ENCODE measurements at regions not wholly inside any gene's neighbourhood (a gene's known extent, or its start where the extent isn't known, plus 50 kb on each side); places are given as distances from the start of the nearest gene placed in this dataset.
"Not testable (repeated sequence)": the region's sequence is repeated elsewhere in the genome, so short reads cannot be mapped to it uniquely, and the experiment has no call there.

DNA sequence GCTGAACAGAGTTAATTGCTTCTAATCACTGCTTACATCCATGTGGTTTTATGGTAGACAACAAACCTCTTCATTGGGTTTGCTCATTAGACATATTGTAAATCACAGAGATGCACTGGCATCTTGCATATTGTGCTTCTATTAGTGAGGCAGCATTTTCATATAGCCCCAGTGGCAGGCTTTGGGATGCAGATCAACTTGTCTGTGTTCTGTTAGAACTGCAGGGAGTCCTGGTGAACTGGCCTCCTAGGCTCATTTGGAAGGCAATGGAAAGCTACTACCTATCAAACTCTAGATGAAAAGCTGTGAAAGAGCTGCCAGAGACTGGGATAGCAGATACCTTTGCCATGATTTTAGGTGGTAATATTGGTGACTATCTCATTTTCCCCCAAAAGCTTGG, 108.8 kb downstream of the NAA11 start:
- DNase-seq, result peak in 2 of 3 experiments; percentile 0 to 15

DNA sequence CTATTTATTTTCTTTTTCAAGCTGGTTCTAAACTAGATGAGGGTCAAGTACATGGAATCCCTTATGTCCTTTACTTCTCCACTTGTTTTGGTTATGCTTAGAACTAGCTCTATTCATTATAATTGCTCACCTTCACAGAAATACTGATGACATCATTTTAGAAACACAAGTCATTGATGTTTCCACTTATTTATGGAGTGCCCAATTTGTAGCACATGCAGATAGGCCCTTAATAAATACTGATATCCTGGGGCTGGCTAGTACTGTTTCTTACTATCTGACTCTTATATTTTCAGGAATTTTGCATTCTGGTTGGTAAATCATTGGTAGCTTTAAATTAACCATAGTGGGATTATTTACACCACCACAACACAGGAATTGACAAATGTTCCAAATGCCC, 112.2 kb downstream of the NAA11 start:
- DNase-seq, result no peak

DNA sequence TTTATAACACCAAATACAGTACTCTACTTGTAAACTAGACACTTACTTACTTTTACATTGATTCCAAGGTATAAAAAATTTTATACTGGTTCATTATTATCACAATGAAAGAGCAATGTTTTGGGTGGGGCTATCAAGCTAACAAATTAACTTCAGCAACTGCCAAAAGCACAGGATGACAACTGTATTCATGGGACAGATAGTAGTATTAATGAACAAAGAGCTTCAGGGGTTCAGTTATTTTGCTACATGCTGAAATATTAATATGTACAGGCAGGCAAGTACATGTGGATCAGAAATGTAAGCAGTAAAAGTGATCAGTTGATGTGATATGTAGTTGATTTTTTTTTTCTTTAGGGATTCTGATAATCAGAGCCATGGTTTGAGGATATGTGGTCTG, 112.9 kb downstream of the NAA11 start:
- DNase-seq, result no peak

DNA sequence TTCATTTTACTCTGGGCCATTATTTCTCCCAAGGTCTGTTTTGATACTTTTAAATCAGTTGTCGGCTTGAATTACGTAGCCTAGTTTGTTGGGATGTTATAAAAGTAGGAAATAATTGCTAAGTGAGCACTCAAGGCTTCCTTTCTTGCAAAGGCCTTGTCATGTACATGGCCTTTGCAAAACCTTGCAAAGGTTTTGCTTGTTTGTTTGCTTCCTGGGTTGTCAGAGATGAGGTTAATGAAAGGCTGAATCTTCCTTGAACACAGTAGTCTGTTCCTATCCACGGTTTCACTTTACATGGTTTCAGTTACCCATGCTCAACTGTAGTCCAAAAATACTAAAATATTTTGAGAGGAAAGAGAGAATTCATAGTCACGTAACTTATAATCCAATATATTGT, 113.5 kb downstream of the NAA11 start:
- DNase-seq, result no peak

DNA sequence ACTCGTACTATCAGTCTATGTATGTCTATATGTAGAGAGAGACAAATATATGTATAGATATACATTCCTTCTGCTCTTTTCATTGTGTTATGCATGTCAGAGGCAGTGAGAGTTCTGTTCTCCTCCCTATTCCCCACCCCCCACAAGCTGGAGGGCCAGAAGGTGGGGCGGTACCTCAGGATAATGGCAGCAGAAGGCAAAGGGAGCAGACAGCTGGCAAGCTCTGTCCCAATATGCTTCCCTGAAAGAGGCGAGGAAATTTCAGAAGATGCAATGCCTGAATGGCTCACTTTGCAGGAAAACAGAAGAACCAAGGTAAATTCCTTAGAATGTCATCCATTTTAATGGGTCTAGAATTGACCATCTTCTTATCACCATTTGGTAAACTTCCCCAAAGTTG, 114.4 kb downstream of the NAA11 start:
- no peak for DNase-seq

DNA sequence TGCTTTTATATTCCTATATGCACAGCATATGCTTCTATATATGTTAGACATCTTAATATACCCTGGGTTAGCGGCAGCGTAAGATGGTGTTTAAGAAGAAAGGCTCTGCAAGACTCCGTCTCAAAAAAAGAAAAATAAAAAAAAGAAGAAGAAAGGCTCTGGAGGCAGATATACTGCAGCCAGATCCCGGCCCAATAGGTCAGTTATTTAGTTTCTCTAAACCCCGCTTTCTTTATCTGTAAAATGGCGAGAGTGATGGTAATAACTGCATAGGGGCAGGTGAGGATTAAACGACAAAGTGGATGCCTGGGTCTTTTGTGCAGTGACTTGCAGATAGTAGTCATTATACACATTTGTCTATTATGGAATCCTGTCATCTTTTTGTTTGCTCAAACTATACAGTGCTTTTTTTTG, 115.2 kb downstream of the NAA11 start:
- DNase-seq, result peak in 2 of 3 experiments; percentile 2 to 49

DNA sequence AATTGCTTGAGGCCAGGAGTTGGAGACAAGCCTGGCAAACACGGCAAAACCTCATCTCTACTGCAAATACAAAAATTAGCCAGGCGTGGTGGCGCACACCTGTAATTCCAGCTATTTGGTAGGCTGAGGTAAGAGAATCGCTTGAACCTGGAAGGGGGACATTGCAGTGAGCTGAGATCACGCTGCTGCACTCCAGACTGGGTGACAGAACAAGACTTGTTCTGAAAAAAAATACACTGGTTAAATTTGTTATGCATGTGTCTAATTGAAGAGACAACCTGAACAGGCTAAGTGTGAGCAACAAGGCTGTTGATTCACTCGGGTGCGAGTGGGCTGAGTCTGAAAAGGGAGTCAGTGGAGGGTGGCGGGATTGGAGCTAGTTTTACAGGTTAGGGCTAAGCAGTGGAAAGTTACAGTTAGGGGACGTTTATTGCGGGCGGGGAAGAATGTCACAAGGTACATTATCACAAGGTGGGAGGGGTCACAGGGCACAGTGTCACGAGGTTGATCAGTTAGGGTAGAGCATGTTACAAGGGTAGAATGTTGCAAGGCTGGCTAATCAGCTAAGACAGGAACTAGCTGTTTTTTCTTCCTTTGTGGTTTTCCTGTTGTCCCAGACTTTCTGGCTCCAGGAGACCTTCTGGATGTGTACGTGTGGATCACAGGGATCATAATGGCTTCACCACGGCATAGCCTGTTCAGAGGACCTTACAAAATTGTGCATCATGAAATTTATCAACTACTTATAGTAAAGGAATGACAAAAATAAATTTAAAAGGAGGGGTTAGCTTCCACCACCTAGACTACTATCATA, 115.8 kb downstream of the NAA11 start:
- no peak for DNase-seq

DNA sequence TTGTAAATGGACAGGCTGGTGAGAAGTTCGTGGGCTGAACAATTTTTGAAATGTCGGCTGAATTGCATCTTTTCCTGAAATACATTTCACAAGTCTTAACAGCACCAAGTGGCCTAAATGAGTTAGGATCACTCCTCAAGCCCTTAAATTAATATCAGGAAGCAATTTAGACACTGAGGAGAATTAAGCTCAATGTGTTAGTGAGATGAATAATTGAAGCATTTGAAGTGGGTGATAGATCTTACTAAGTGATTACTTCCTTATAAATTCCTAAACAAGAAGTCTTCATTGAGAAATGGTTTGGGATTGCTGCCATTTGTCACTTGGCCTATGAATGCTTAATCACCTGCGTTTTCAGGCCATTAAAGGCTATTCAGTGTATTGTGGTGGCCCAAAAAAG, 116.8 kb downstream of the NAA11 start:
- peak in 1 of 3 experiments; percentile 9 for DNase-seq

DNA sequence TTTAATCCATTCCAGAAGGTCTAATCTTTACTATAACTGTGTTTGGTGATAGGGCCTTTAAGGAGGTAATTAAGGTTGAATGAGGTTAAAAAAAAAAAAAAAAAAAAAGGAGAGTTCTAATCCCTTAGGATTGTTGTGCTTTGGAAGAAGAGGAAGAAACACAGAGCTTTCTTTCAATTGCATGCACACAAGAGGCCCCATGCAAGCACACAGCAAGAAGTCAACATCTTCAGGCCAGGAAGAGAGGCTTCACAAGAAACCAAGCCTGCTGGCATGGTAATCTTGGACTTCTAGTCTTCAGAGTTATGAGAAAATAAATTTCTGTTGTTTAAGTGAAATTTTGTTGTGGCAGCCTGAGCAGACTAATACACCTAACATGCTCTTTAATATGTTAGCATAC, 118.6 kb downstream of the NAA11 start:
- DNase-seq, result no peak

DNA sequence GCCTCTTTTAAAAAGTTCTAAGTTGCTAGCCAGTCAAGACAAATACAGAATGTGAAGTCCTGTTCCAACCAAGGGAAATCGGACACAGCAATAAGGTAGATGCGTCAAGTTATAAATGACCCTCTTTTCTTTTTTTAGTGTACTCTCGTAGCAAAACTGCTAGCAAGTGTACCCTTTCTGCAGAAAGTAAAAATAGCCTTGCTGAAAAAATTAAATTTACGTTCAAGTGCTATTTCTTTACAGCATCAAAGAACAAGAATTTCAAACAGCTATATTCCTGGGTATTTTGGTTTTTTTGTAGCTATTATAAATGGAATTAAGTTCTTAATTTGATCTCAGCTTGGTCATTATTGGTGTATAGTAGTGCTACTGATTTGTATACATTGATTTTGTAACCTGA, 119.2 kb downstream of the NAA11 start:
- DNase-seq, result no peak

DNA sequence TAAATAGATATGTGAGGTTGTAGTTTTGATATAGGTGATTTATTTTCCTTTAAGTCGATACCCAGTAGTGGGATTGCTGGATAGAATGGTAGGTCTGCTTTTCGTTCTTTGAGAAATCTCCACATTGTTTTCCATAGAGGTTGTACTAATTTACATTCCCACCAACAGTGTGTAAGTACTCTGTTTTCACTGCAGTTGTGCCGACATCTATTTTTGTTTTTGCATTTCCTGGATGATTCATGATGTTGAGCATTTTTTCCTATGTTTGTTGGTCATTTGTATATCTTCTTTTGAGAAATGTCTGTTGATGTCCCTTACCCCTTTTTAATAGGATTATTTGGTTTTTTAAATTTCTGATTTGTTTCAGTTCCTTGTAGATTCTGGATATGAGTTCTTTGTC, 120.7 kb downstream of the NAA11 start:
- DNase-seq, result no peak

DNA sequence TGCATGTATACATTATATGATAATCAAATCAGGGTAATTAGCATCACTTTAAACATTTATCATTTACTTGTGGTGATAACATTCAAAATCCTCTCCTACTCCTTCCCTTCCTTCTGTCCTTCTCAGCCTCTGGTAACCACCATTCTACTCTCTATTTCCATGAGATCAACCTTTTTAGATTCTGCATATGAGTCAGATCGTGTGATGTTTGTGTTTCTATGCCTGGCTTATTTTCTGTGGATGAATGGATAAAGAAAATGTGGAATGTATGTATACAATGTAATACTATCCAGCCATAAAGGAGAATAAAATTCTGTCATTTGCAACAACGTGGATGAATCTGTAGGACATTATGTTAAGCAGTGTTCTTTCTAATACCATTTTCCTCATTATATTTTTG, 123.9 kb downstream of the NAA11 start:
- no peak for DNase-seq

DNA sequence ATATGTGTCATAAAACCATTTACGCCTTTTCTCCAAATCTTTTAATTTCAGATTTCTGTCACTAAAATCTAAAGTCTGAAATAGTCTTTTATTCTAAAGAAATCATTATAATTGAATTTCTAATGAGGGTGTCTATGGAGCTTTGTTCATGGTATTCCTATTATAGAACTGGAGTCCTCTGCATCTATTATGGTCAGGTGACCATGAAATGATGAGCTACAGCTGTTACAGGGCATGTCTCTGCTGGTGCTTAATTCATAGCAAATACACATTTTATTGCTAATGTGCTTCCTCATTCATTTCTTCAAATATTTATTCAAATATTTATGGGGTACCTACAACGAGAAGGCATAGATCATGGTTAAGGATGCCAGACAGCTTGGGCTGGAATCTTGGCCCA, 126.1 kb downstream of the NAA11 start:
- DNase-seq, result peak in 2 of 3 experiments; percentile 58 to 95

DNA sequence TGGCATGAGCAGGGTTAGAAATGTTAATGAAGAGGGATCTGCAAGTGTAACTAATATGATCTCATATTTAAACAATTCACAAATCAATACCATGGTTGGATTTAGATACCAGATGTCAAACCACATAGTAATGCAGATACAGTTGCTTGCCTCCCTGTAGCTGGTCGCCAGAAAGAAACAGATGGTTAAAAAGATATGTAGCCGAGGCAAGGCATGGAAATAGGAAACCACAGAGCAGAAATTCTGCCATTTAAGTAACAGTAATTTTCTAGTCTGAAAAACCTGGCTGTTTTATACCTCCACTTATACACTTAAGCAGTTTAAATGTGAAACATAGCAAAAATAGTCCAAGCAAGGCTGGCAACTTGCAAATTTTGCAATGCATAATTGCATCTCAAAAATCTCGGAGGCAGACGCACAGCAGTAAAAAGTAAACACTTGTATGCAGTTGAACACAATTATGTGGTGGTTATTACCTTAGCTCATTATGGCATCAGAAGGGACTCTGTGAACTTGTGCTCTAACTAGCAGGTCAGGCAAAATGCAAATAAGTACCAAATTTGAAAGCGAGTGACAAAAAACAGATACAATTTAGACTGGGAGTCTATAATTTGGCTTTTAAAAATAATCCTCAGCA, 126.8 kb downstream of the NAA11 start:
- peak; percentile 66 to 95 (median 74) for DNase-seq

DNA sequence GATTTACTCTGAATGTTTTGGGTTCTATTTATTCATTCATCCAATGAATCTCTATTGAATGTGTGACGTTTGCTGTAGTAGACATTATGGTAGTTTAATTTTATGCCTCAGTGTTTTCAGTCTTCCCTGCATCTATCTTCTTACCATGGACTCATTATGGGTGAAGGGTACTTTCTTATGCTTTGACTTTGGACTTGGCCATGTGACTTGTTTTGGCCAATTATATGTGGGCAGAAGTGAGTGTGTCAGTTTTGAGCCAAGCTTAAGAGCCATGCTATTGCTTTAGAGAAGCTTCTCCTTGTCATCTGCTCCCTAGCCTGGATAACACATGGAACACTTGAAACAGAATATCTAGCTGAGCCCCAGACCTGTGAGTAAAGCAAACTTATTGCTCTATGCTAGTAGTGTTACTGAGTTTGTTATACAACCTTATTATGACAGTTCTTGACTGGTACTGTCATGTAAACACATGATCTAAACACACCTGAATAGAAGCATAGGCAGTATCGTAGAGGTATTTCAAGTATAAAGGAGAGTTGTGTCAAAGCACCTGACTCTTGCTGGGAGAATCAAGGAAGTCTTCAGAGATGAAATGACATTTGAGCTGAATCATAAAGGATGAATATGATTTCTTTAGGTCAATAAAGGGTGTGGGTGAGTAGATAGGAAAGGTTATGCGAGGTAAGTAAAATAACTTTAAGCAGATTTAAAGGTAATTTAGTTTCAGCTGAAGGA, 128.4 kb downstream of the NAA11 start:
- no peak for DNase-seq

DNA sequence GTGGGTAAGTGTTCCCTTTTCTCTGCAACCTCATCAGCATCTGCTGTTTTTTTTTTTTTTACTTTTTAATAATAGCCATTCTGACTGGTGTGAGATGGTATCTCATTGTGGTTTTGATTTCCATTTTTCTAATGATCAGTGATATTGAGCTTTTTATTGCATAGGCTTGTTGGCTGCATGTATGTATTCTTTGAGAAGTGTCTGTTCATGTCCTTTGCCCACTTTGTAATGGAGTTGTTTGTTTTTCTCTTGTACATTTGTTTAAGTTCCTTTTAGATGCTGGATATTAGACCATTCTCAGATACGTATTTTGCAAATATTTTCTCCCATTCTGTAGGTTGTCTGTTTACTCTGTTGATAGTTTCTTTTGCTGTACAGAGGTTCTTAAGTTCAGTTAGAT, 134.6 kb downstream of the NAA11 start:
- DNase-seq, result not testable (repeated sequence)

DNA sequence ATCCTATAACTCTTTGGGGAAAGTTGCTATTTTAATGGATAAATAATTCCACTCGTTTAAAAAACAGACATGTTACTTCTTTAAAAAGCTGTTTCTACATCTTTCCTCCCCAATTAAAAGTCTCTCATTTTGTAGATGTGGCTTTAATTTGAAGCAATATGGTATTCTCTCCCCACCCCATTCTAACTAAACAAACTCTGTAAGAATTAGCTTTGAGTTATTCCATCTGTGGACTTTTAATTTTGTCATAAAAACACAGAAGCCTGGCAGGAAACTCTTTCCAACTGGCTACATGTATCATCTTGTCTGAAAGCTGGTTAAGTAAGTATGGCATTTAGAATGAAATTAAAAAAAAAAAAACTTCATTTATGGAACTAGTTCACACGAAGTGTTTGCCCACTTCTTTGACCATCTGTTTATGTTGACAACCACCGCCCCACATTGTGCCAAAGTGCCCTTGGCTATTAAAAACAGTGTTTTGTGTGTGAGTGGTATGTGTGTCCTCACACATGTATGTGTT, 140.3 kb downstream of the NAA11 start:
- no peak for DNase-seq

DNA sequence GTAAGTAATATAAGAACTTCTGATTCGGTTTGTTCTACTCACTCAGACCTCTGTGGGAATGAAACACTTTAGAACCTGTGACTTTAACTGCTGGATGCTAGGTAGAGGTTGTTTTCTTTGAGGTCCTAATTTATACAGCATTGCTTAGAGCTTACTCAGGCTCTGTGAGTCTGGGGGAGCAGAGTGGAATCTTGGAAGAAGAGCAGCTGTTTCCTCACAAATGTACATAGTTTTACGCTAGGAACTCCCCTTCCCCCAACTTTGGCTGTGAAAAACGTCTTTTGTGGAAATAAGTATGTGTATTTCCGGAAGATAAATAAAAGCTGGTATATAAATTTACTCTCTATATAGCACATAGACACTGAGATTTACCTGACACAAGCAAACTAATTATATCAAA, 141.4 kb downstream of the NAA11 start:
- no peak for DNase-seq

DNA sequence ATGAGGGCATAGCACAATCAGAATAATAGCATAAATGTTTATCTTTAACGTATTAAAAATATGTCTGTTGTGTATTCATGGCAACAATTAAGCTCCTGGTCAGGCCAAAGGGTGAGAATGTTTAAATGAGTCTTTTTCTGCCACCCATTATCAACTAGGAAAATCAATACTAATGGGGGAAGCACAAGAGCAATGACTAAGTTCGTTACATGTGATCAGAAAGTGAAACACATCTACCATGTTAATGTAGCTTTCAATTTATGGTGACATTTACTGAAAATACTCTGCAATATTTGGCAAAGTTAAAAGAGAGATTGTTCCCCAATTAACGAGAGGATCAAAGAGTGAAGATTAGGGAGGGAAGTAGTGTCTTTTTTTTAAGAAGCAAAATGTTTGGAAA, 143.7 kb downstream of the NAA11 start:
- DNase-seq, result no peak

DNA sequence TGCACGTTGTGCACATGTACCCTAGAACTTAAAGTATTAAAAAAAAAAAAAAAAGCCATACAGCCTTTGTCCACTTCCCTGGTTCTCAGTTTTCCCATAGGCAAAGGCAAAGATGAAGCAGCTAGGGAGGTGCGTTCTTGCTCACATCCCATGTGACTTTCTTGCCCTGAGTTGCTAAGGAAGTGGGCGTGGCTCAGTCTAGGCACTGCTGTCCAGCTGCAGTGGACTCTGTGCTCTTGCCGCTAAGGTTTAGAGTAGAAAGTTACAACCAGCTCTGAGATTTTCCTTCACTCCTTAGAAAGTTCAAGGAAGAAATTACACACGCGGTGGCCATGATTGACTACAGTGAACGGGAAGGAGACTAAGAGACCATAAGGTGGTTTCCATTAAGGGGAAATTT, 144.7 kb downstream of the NAA11 start:
- no peak for DNase-seq

DNA sequence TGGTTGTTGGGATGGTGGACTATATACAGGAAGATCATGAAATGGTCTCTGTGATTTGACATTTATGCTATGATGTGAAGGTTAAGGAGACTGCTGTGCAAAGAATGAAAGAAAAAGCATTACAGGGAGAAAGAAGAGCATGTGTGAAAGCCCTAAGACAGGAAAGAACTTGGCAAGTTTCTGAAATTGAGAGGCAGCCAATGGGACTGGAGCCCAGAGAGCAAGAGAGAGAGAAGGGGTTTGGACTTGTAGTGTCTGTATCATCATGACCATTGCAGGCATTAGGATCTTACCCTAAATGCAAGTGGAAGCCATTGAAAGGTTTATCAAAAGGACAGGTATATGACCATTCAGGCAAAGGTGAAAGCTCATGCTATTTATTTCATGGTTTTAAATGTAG, 147.1 kb downstream of the NAA11 start:
- no peak for DNase-seq

DNA sequence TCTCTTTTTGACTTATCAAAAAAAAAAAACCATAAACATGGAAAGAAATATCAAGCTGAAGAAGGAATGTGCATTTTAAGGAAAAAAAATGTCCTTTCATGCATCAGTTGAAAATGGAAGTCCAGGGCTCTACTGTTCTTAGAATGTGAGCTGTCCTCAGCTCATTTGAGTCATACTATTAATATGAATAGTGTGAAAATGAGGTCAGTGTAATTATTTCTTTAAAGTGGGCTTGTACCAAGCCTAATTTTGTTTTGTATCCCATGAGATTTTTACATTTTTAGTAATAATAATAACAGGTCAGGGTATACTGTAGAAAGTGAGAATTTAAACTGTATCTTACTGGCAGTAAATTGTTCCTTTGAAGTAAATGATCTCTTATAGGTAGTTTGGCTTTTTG, 148.5 kb downstream of the NAA11 start:
- DNase-seq, result no peak

DNA sequence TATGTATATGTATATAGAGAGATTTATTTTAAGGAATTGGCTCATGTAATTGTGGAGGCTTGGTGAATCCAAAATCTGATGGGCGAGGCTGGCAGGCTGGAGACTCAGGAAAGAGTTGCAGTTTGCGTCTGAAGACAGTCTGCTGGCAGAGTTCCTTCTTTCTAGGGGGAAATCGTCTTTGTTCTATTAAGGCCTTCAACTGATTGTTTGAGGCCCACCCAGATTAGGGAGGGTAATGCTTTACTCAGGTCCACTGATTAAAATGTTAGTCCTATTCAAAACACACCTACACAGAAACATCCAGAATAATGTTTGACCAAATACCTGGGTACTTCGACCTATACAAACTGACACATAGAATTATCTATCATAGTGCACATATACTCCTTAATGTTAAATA, 149.5 kb downstream of the NAA11 start:
- no peak for DNase-seq

DNA sequence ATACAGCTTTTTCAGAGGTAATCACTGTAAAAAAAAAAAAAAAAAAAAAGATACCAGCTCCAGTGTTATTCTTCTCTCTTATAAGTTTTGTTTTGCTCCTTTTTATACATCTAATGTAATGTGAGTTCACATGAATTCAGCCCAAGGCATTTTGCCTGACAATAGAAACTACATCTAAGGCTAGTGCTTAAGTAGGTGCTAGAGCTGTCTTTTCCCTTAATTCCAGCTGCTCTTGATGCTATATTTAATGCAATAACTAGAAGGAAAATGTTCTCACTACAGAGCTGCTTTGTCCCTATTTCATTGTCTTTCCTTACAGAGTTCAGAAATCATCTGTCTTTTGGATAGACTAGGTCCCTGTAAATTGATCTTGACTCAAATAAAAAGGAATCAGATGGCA, 150.1 kb downstream of the NAA11 start:
- DNase-seq, result peak in 1 of 3 experiments; percentile 46
